H1 (cell line): ENCODE measurements at regions not wholly inside any gene's neighbourhood (a gene's known extent, or its start where the extent isn't known, plus 50 kb on each side); places are given as distances from the start of the nearest gene placed in this dataset.

Source experiments
- CTCF ChIA-PET: fragments of 300-600 bp; sonication (Branson Sonifier 250); formaldehyde crosslinking; loops from one replicate; lab custom pipeline; 2021; ENCODE audit not compliant: partially characterized antibody; lab: Charles Lee
- POLR2A ChIA-PET: fragments of 300-600 bp; sonication (Branson Sonifier 250); formaldehyde crosslinking; loops from one replicate; lab custom pipeline; 2021; ENCODE audit warnings: inconsistent platforms; ENCODE audit not compliant: partially characterized antibody; lab: Charles Lee
- DNase-seq, 2 experiments: peaks; one replicate each; pipeline versions ENCODE4 v3.0.0 to v3.0.0-alpha.2; 2010 to 2022; ENCODE audit warnings: low spot score in 2 of 2, low read depth in 1 of 2, mixed read lengths in 1 of 2
- FAIRE-seq: peaks from 2 replicates; lab custom pipeline; 2011; peaks lifted over from hg19 to GRCh38; lab: Jason Lieb, UNC
- H2AFZ ChIP-seq: 2 replicates; pipeline ENCODE4 v1.8.1; 2012; ENCODE audit warnings: low read length, inconsistent platforms
- H2AK5ac ChIP-seq: 2 replicates; pipeline ENCODE4 v1.6.1; 2013; ENCODE audit warnings: low read depth, low read length
- H2BK120ac ChIP-seq: replicated peaks from 2 replicates; pipeline ENCODE3; 2013; ENCODE audit warnings: low read depth, low read length, inconsistent platforms
- H2BK12ac ChIP-seq: 2 replicates; pipeline ENCODE4 v1.6.1; 2013; ENCODE audit warnings: low read depth, low read length
- H2BK15ac ChIP-seq: 2 replicates; pipeline ENCODE4 v1.6.1; 2013; ENCODE audit warnings: low read length
- H2BK20ac ChIP-seq: 2 replicates; pipeline ENCODE4 v1.6.1; 2013; ENCODE audit warnings: low read length
- H2BK5ac ChIP-seq: 2 replicates; pipeline ENCODE4 v1.6.1; 2013; ENCODE audit warnings: low read depth, low read length
- H3K14ac ChIP-seq: 2 replicates; pipeline ENCODE4 v1.6.1; 2013; ENCODE audit warnings: inconsistent platforms; ENCODE audit not compliant: insufficient read length
- H3K18ac ChIP-seq: 2 replicates; pipeline ENCODE4 v1.6.1; 2013; ENCODE audit warnings: low read length; ENCODE audit errors: extremely low read depth
- H3K23ac ChIP-seq: 2 replicates; pipeline ENCODE4 v1.6.1; 2013; ENCODE audit warnings: inconsistent platforms; ENCODE audit not compliant: insufficient read length
- H3K23me2 ChIP-seq: 2 replicates; pipeline ENCODE4 v1.6.1; 2013; ENCODE audit warnings: low read depth, low read length
- H3K27ac ChIP-seq: 2 replicates; pipeline ENCODE4 v1.6.1; 2011; ENCODE audit warnings: low read depth, low read length, inconsistent platforms
- H3K27me3 ChIP-seq, 4 experiments: replicated peaks in 1 of 4; 1 replicate in 1 of 4; 2 replicates in 3 of 4; pipeline versions ENCODE4 v1.6.1 to v1.8.1; 2011 to 2013; ENCODE audit warnings: low read length in 3 of 4, mild to moderate bottlenecking in 3 of 4, inconsistent platforms in 2 of 4, mixed read lengths in 2 of 4, moderate library complexity in 1 of 4; ENCODE audit not compliant: control insufficient read depth in 3 of 4, insufficient read depth in 3 of 4; ENCODE audit errors: extremely low read depth in 1 of 4
- H3K36me3 ChIP-seq, 4 experiments: 2 replicates each; pipeline versions ENCODE4 v1.6.1 to v1.8.1; 2011 to 2013; ENCODE audit warnings: mild to moderate bottlenecking in 4 of 4, low read length in 3 of 4, moderate library complexity in 2 of 4, control low read depth in 1 of 4, inconsistent platforms in 1 of 4; ENCODE audit not compliant: insufficient read depth in 4 of 4, control insufficient read depth in 2 of 4
- H3K4ac ChIP-seq: replicated peaks from 2 replicates; pipeline ENCODE3; 2013; ENCODE audit warnings: low read length, low read depth, mixed read lengths, inconsistent platforms; ENCODE audit not compliant: insufficient read length
- H3K4me1 ChIP-seq, 4 experiments: replicated peaks in 1 of 4; 1 replicate in 1 of 4; 2 replicates in 3 of 4; pipeline versions ENCODE4 v1.6.1 to v1.8.1; 2011 to 2013; ENCODE audit warnings: low read length in 3 of 4, inconsistent platforms in 2 of 4, mixed read lengths in 1 of 4; ENCODE audit not compliant: insufficient read depth in 4 of 4, control insufficient read depth in 3 of 4
- H3K4me2 ChIP-seq, 2 experiments: 2 replicates each; pipeline versions ENCODE4 v1.6.1 to v1.8.1; 2011 to 2013; ENCODE audit warnings: low read depth in 2 of 2, low read length in 2 of 2, control low read depth in 1 of 2, inconsistent platforms in 1 of 2, mild to moderate bottlenecking in 1 of 2; ENCODE audit not compliant: insufficient read depth in 1 of 2
- H3K4me3 ChIP-seq, 4 experiments: fragments of 200-600, 300-600 bp in 1 of 4; sonication (generic), shearing (Covaris generic), sonication (Bioruptor Twin) in 1 of 4; 2 replicates each; pipeline versions ENCODE4 v1.5.1 to v1.8.1; 2011 to 2016; ENCODE audit warnings: low read length in 4 of 4, low read depth in 3 of 4, control low read depth in 2 of 4, inconsistent platforms in 2 of 4, mild to moderate bottlenecking in 2 of 4, mixed read lengths in 1 of 4, moderate library complexity in 1 of 4; ENCODE audit not compliant: insufficient read depth in 2 of 4; ENCODE audit errors: extremely low read depth in 1 of 4
- H3K56ac ChIP-seq: replicated peaks from 2 replicates; pipeline ENCODE3; 2013; ENCODE audit warnings: low read depth, mild to moderate bottlenecking, mixed read lengths, low read length, inconsistent platforms; ENCODE audit not compliant: insufficient read length
- H3K79me1 ChIP-seq: 2 replicates; pipeline ENCODE4 v1.6.1; 2013; ENCODE audit warnings: low read depth, low read length, control low read depth
- H3K79me2 ChIP-seq, 2 experiments: 2 replicates each; pipeline versions ENCODE4 v1.6.1 to v1.8.1; 2012 to 2013; ENCODE audit warnings: low read length in 2 of 2, mild to moderate bottlenecking in 2 of 2, inconsistent platforms in 1 of 2; ENCODE audit not compliant: insufficient read depth in 2 of 2, control insufficient read depth in 1 of 2
- H3K9ac ChIP-seq, 4 experiments: replicated peaks in 1 of 4; 1 replicate in 1 of 4; 2 replicates in 3 of 4; pipeline versions ENCODE4 v1.6.1 to v1.8.1; 2011 to 2013; ENCODE audit warnings: low read depth in 3 of 4, low read length in 3 of 4, control low read depth in 2 of 4, mild to moderate bottlenecking in 2 of 4, moderate library complexity in 2 of 4, inconsistent platforms in 1 of 4; ENCODE audit errors: extremely low read depth in 1 of 4
- H3K9me3 ChIP-seq, 2 experiments: 2 replicates each; pipeline versions ENCODE4 v1.6.1 to v1.8.1; 2012 to 2013; ENCODE audit warnings: mild to moderate bottlenecking in 2 of 2, moderate library complexity in 2 of 2, control low read depth in 1 of 2, inconsistent platforms in 1 of 2, low read depth in 1 of 2, low read length in 1 of 2, mixed read lengths in 1 of 2; ENCODE audit not compliant: insufficient read depth in 2 of 2
- H4K20me1 ChIP-seq, 2 experiments: replicated peaks in 1 of 2; 2 replicates each; pipeline versions ENCODE3 to v1.8.1; 2011 to 2013; ENCODE audit warnings: inconsistent platforms in 2 of 2, low read length in 2 of 2, mild to moderate bottlenecking in 1 of 2; ENCODE audit not compliant: insufficient read depth in 2 of 2, control insufficient read depth in 1 of 2
- H4K5ac ChIP-seq: 2 replicates; pipeline ENCODE4 v1.6.1; 2013; ENCODE audit warnings: low read length, low read depth, mixed read lengths, inconsistent platforms; ENCODE audit not compliant: insufficient read length
- H4K8ac ChIP-seq: 2 replicates; pipeline ENCODE4 v1.8.0; 2013; ENCODE audit warnings: mild to moderate bottlenecking, moderate library complexity, low read length, inconsistent platforms; ENCODE audit not compliant: insufficient read depth; ENCODE audit errors: extremely low read depth
- H4K91ac ChIP-seq: replicated peaks from 2 replicates; pipeline ENCODE3; 2013; ENCODE audit warnings: low read length, mixed read lengths, inconsistent platforms; ENCODE audit not compliant: insufficient read length
- ATF2 ChIP-seq: IDR thresholded peaks from 2 replicates; pipeline ENCODE4 v1.6.1; 2012; ENCODE audit warnings: low read length, inconsistent platforms
- BRCA1 ChIP-seq: IDR thresholded peaks from 2 replicates; pipeline ENCODE4 v1.6.1; 2012; ENCODE audit warnings: low read depth, low read length, improper control_type of control experiment
- CREB1 ChIP-seq: IDR thresholded peaks from 2 replicates; pipeline ENCODE4 v1.6.1; 2012; ENCODE audit warnings: inconsistent platforms
- GTF2F1 ChIP-seq: IDR thresholded peaks from 2 replicates; pipeline ENCODE4 v1.6.1; 2012; ENCODE audit warnings: low read depth, low read length, improper control_type of control experiment, borderline replicate concordance
- KDM1A ChIP-seq: fragments of 200-600, 300-600 bp; sonication (generic); IDR thresholded peaks from 2 replicates; pipeline ENCODE4 v1.7.1; 2016; ENCODE audit warnings: mild to moderate bottlenecking, low read length, borderline replicate concordance
- KDM5A ChIP-seq: fragments of 200-600 bp; IDR thresholded peaks from 2 replicates; pipeline ENCODE4 v1.7.1; 2012; ENCODE audit warnings: mild to moderate bottlenecking, low read length, inconsistent platforms, mixed read lengths
- MAX ChIP-seq: IDR thresholded peaks from 2 replicates; pipeline ENCODE4 v1.6.1; 2012; ENCODE audit warnings: inconsistent platforms
- NRF1 ChIP-seq: IDR thresholded peaks from 2 replicates; pipeline ENCODE4 v1.6.1; 2011; ENCODE audit warnings: mild to moderate bottlenecking, low read depth, low read length, improper control_type of control experiment
- POLR2A ChIP-seq, 2 experiments: IDR thresholded peaks; 1 replicate in 1 of 2; 2 replicates in 1 of 2; pipeline ENCODE4 v1.6.1; 2011; ENCODE audit warnings: low read depth in 2 of 2, low read length in 2 of 2, mild to moderate bottlenecking in 2 of 2; ENCODE audit errors: control extremely low read depth in 1 of 2
- SP1 ChIP-seq: IDR thresholded peaks from 2 replicates; pipeline ENCODE4 v1.6.1; 2011; ENCODE audit warnings: low read depth, low read length
- SP2 ChIP-seq: IDR thresholded peaks from 2 replicates; pipeline ENCODE4 v1.6.1; 2012; ENCODE audit warnings: mild to moderate bottlenecking, low read length, inconsistent platforms
- SUZ12 ChIP-seq: fragments of 200-600 bp; sonication (generic); IDR thresholded peaks from 2 replicates; pipeline ENCODE4 v1.6.1; 2012; ENCODE audit warnings: mild to moderate bottlenecking, inconsistent platforms, low read length, moderate library complexity, mixed read lengths
- TAF7 ChIP-seq: optimal IDR thresholded peaks from 2 replicates; pipeline ENCODE3; 2011; ENCODE audit warnings: low read depth, mild to moderate bottlenecking, inconsistent platforms, low read length, moderate library complexity, borderline replicate concordance
- TCF12 ChIP-seq: IDR thresholded peaks from 2 replicates; pipeline ENCODE4 v1.6.1; 2011; ENCODE audit warnings: low read depth, mild to moderate bottlenecking, low read length
- WGBS, 2 experiments: shearing (Covaris generic) in 1 of 2; methylation state at CpG; one replicate each; pipeline versions ENCODE4 v1.1.6 to v1.1.7; 2013 to 2015; ENCODE audit warnings: low lambda C conversion rate in 2 of 2, mixed read lengths in 2 of 2, inconsistent platforms in 1 of 2, low coverage in 1 of 2, missing lambda C conversion rate in 1 of 2; ENCODE audit not compliant: insufficient replicate concordance in 2 of 2, insufficient coverage in 1 of 2, insufficient read length in 1 of 2; ENCODE audit errors: extremely low coverage in 1 of 2, missing lambda C conversion rate in 1 of 2; 5-methylcytosine and 5-hydroxymethylcytosine counted together

GRCh38 chr9:118269623-118270022 lies 565.4 kb downstream of the TLR4 start:
- no peak overlapping the region for H4K5ac ChIP-seq
- H3K79me2 ChIP-seq, result no peaks in the 10 kb centered on the region
- no peak overlapping the region for H4K91ac ChIP-seq
- H2AK5ac ChIP-seq, result no peak overlapping the region
- POLR2A ChIA-PET, result no interaction called here
- no peak overlapping the region for H3K18ac ChIP-seq
- no peak for FAIRE-seq
- no peak overlapping the region for H3K23ac ChIP-seq
- H2BK12ac ChIP-seq, result no peak overlapping the region
- H2BK5ac ChIP-seq, result no peak overlapping the region
- no peaks in the 10 kb centered on the region for H3K36me3 ChIP-seq
- H2BK120ac ChIP-seq, result no peak overlapping the region
- no peak overlapping the region for H2BK15ac ChIP-seq
- H3K27ac ChIP-seq, result no peak overlapping the region
- WGBS, 2 experiments, result 97% methylated on average over 3 of the region's 3 CpGs; no CpG with 5 or more reads in 1 of the 2 experiments
- H3K4ac ChIP-seq, result no peak overlapping the region
- H3K4me3 ChIP-seq, result no peak overlapping the region
- no peak overlapping the region for H3K56ac ChIP-seq
- H4K8ac ChIP-seq, result no peak overlapping the region
- CTCF ChIA-PET, result interaction anchor here (0.8 kb wide), 1 partner anchor 33 kb away, joined by 3 read pairs; no protein-coding TSS in a partner anchor
- no peaks in the 10 kb centered on the region for H3K27me3 ChIP-seq
- H3K23me2 ChIP-seq, result no peaks in the 10 kb centered on the region
- H4K20me1 ChIP-seq, result no peaks in the 10 kb centered on the region
- H3K79me1 ChIP-seq, result no peaks in the 10 kb centered on the region
- H2BK20ac ChIP-seq, result no peak overlapping the region
- no peak overlapping the region for H3K9ac ChIP-seq
- H3K4me2 ChIP-seq, result no peak overlapping the region
- H3K9me3 ChIP-seq, result no peaks in the 10 kb centered on the region
- H3K14ac ChIP-seq, result no peak overlapping the region
- no peaks in the 10 kb centered on the region for H3K4me1 ChIP-seq
- no peak for DNase-seq
- H2AFZ ChIP-seq, result no peak overlapping the region
- TF ChIP-seq GTF2F1 (no peak), POLR2A (IDR thresholded peaks at IDR 0.05; ENCODE audit: control extremely low read depth in 1 of 2, low read depth in 2 of 2, low read length in 2 of 2) (no peak), TCF12 (no peak), ATF2 (no peak), BRCA1 (no peak), KDM1A (no peak), KDM5A (no peak), SP1 (no peak), TAF7 (no peak), SUZ12 (no peak), CREB1 (no peak), MAX (no peak), NRF1 (no peak), SP2 (no peak)
